HG03439 (cell line): ENCODE measurements at regions not wholly inside any gene's neighbourhood (a gene's known extent, or its start where the extent isn't known, plus 50 kb on each side); places are given as distances from the start of the nearest gene placed in this dataset.
"Not testable (repeated sequence)": the region's sequence is repeated elsewhere in the genome, so short reads cannot be mapped to it uniquely, and the experiment has no call there.

Source experiments
- ATAC-seq: cut with Tn5 transposase; IDR thresholded peaks from one replicate; pipeline ENCODE4 v1.9.1; 2021; ENCODE audit warnings: mild to moderate bottlenecking, moderate library complexity; ENCODE audit not compliant: unreplicated experiment

DNA sequence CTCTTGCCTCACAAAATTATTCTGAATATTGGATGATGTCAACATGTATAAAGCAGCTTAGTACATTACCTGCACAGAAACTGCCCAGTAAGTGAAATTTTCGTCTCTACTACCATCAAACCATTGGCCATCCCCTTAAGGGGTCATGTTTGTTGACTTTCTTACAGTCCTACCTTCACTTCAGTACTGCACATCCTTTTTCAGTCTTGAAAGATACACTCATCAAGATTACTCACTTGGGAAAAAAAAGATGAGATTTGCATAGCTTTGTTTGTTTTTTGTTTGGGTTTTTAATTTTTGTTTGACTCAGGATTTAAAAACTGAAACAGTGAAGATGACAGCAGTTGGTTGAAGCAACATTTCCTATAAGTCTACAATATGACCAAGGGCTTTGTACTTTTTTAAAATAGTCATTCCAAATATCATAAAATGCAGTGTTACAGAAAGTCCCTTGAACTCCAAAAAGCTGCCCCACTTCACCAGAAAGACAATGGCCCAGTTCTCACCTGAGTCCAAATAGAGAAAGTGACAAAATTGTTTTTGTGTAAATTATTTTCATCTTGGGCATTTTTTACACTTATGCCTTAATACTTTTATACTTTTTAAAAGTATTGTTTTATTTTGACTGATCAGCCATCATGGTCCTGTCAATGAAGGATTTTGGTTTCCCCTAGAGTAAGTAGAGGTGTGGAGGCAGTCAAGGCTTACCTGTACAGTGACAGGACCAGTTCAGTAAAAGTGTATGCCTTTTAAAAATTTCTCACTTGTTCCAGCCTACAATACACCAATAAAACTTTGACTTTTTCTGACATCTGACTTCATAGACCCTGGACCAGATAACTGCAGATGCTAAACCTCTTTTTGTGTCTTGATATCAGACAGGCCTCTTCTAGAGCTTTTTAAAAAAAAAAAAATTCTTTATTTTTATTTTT is 59.7 kb upstream of the EDA2R start:
- no peak for ATAC-seq

DNA sequence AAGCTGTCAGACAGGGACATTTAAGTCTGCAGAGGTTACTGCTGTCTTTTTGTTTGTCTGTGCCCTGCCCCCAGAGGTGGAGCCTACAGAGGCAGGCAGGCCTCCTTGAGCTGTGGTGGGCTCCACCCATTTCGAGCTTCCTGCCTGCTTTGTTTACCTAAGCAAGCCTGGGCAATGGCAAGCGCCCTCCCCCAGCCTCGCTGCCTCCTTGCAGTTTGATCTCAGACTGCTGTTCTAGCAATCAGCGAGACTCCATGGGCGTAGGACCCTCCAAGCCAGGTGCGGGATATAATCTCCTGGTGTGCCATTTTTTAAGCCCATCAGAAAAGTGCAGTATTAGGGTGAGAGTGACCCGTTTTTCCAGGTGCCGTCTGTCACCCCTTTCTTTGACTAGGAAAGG is 53.6 kb upstream of the EDA2R start:
- not testable (repeated sequence) for ATAC-seq
